PC-3 (cell line): ENCODE measurements at regions not wholly inside any gene's neighbourhood (a gene's known extent, or its start where the extent isn't known, plus 50 kb on each side); places are given as distances from the start of the nearest gene placed in this dataset.

ENCODE experiments used
- ATAC-seq: fragments of 200-7000 bp; cut with Tn5 transposase; 2 replicates; pipeline ENCODE4 v1.9.1; 2020; ENCODE audit warnings: mild to moderate bottlenecking, moderate library complexity
- BruUV-seq: library from RNA; stranded (reverse); fragments of 400-500 nt; replicated peaks from 2 replicates; lab custom pipeline; 2021; lab: Mats Ljungman, UMichigan
- CTCF ChIA-PET: fragments of 300-600 bp; sonication (Branson Sonifier 250); formaldehyde crosslinking; loops from one replicate; lab custom pipeline; 2022; ENCODE audit warnings: antibody characterized with exemption; lab: Charles Lee
- POLR2A ChIA-PET: fragments of 300-600 bp; sonication (Branson Sonifier 250); formaldehyde crosslinking; loops from one replicate; lab custom pipeline; 2022; ENCODE audit warnings: antibody characterized with exemption; ENCODE audit not compliant: unreplicated experiment; lab: Charles Lee
- DNase-seq: peaks from one replicate; pipeline ENCODE4 v3.0.0-alpha.2; 2015
- H2AFZ ChIP-seq: fragments of 300-600 bp; sonication (generic); 2 replicates; pipeline ENCODE4 v1.6.0; 2016; ENCODE audit warnings: antibody characterized with exemption, low read length
- H3F3A ChIP-seq: fragments of 300-600 bp; sonication (generic); one replicate; pipeline ENCODE4 v1.6.0; 2017; ENCODE audit warnings: antibody characterized with exemption, low read length, control low read depth, mild to moderate bottlenecking; ENCODE audit not compliant: unreplicated experiment
- H3K27ac ChIP-seq: fragments of 300-600 bp; sonication (generic); 2 replicates; pipeline ENCODE4 v1.5.1; 2016; ENCODE audit warnings: mild to moderate bottlenecking, low read length
- H3K27me3 ChIP-seq: fragments of 300-600 bp; sonication (generic); 2 replicates; pipeline ENCODE4 v1.6.1; 2016; ENCODE audit warnings: low read length, mixed read lengths
- H3K36me3 ChIP-seq: fragments of 300-600 bp; sonication (generic); 2 replicates; pipeline ENCODE4 v1.6.1; 2016; ENCODE audit warnings: low read depth, mixed run types, low read length, mixed read lengths
- H3K4me1 ChIP-seq: fragments of 300-600 bp; sonication (generic); 2 replicates; pipeline ENCODE4 v1.5.1; 2016; ENCODE audit warnings: low read length; ENCODE audit not compliant: insufficient read depth
- H3K4me2 ChIP-seq: fragments of 300-600 bp; sonication (generic); 2 replicates; pipeline ENCODE4 v1.6.0; 2016; ENCODE audit warnings: low read length
- H3K4me3 ChIP-seq: fragments of 300-600 bp; sonication (generic); 2 replicates; pipeline ENCODE4 v1.5.1; 2016; ENCODE audit warnings: mild to moderate bottlenecking, low read length, mixed read lengths
- H3K79me2 ChIP-seq: fragments of 300-600 bp; sonication (generic); 2 replicates; pipeline ENCODE4 v1.6.1; 2017; ENCODE audit warnings: low read length, mixed read lengths
- H3K9ac ChIP-seq: fragments of 300-600 bp; sonication (generic); 2 replicates; pipeline ENCODE4 v1.6.0; 2016; ENCODE audit warnings: mild to moderate bottlenecking, low read length
- H3K9me2 ChIP-seq: fragments of 300-600 bp; sonication (generic); replicated peaks from 2 replicates; pipeline ENCODE4 v1.6.1; 2016; ENCODE audit warnings: mixed run types, low read length, mixed read lengths
- H3K9me3 ChIP-seq: fragments of 300-600 bp; sonication (generic); 2 replicates; pipeline ENCODE4 v1.6.1; 2016; ENCODE audit warnings: low read length, mixed read lengths
- H4K20me1 ChIP-seq: fragments of 300-600 bp; sonication (generic); 2 replicates; pipeline ENCODE4 v1.6.1; 2016; ENCODE audit warnings: low read length, mixed read lengths
- CTCF ChIP-seq: fragments of 300-600 bp; sonication (generic); conservative IDR thresholded peaks from 2 replicates; pipeline ENCODE4 v1.5.1; 2017; ENCODE audit warnings: antibody characterized with exemption, low read depth, mild to moderate bottlenecking, low read length
- EZH2 ChIP-seq: fragments of 300-600 bp; sonication (generic); IDR thresholded peaks from one replicate; pipeline ENCODE4 v1.6.1; 2017; ENCODE audit warnings: antibody characterized with exemption, mild to moderate bottlenecking, low read length; ENCODE audit not compliant: unreplicated experiment
- EZH2phosphoT487 ChIP-seq: fragments of 300-600 bp; sonication (generic); IDR thresholded peaks from 2 replicates; pipeline ENCODE4 v1.6.1; 2018; ENCODE audit warnings: mild to moderate bottlenecking, antibody characterized with exemption, low read length, borderline replicate concordance
- intact Hi-C: fragments of 100-400 bp; cut with micrococcal nuclease; formaldehyde crosslinking; loops from 2 replicates; pipeline ENCODE4 v1.9.0; 2023

GRCh38 chr22:26981111-26981510, 323.7 kb downstream of the MIAT start:
- Histone ChIP-seq H3K79me2 (no peaks in the 10 kb centered on the region), H3K4me3 (no peak overlapping the region), H3F3A (no peaks in the 10 kb centered on the region), H3K9ac (no peak overlapping the region), H2AFZ (no peak overlapping the region), H3K36me3 (no peaks in the 10 kb centered on the region), H3K9me2 (no peaks in the 10 kb centered on the region), H3K27me3 (no peaks in the 10 kb centered on the region), H3K4me2 (no peak overlapping the region), H3K4me1 (no peaks in the 10 kb centered on the region), H3K9me3 (no peaks in the 10 kb centered on the region), H3K27ac (no peak overlapping the region), H4K20me1 (no peaks in the 10 kb centered on the region)
- ChIA-PET CTCF (no interaction called here), POLR2A (no interaction called here)
- no peak for TF ChIP-seq EZH2
- intact Hi-C loops = no loop called here
- DNase-seq (no peak), ATAC-seq (no peak)
- no TSS peak for BruUV-seq

- Histone ChIP-seq H3K9me2 (no peaks in the 10 kb centered on the region), H3K36me3 (no peaks in the 10 kb centered on the region), H3F3A (no peaks in the 10 kb centered on the region), H3K4me1 (no peaks in the 10 kb centered on the region), H3K9ac (no peak overlapping the region), H3K27me3 (no peaks in the 10 kb centered on the region), H2AFZ (no peak overlapping the region), H3K9me3 (no peaks in the 10 kb centered on the region), H3K79me2 (no peaks in the 10 kb centered on the region), H3K4me3 (no peak overlapping the region), H3K27ac (no peak overlapping the region), H4K20me1 (no peaks in the 10 kb centered on the region), H3K4me2 (no peak overlapping the region)
- ATAC-seq = no peak
- CTCF ChIA-PET = no interaction called here
- no TSS peak for BruUV-seq
- no peak for TF ChIP-seq EZH2
- TF ChIP-seq CTCF = no peak
- TF ChIP-seq EZH2phosphoT487 = no peak
- DNase-seq = no peak
- intact Hi-C loops = no loop called here
- POLR2A ChIA-PET = no interaction called here
These were observed 324.2 kb downstream of the MIAT start for GRCh38 chr22:26981541-26981940.

- Histone ChIP-seq H3K79me2 (no peaks in the 10 kb centered on the region), H3K27me3 (no peaks in the 10 kb centered on the region), H3K9me2 (no peaks in the 10 kb centered on the region), H2AFZ (no peak overlapping the region), H3K27ac (no peak overlapping the region), H3K36me3 (no peaks in the 10 kb centered on the region), H4K20me1 (no peaks in the 10 kb centered on the region), H3K9me3 (no peaks in the 10 kb centered on the region), H3K4me3 (no peak overlapping the region), H3K9ac (no peak overlapping the region), H3F3A (no peaks in the 10 kb centered on the region), H3K4me1 (no peaks in the 10 kb centered on the region), H3K4me2 (no peak overlapping the region)
- POLR2A ChIA-PET = no interaction called here
- no peak for DNase-seq
- no peak for ATAC-seq
- TF ChIP-seq CTCF (no peak), EZH2phosphoT487 (no peak), EZH2 (no peak)
- intact Hi-C loops = no loop called here
- BruUV-seq = no TSS peak
- CTCF ChIA-PET = no interaction called here
These were observed 325.9 kb downstream of the MIAT start for GRCh38 chr22:26983311-26983710.
